GM11168 (cell line): ENCODE measurements at regions not wholly inside any gene's neighbourhood (a gene's known extent, or its start where the extent isn't known, plus 50 kb on each side); places are given as distances from the start of the nearest gene placed in this dataset.

ENCODE experiments used
- in situ Hi-C: fragments of 300-500 bp; cut with MboI; formaldehyde crosslinking; loops from one replicate; pipeline ENCODE4 v1.12.0; 2022; ENCODE audit warnings: low sequenced_read_pairs; ENCODE audit not compliant: unreplicated experiment

DNA sequence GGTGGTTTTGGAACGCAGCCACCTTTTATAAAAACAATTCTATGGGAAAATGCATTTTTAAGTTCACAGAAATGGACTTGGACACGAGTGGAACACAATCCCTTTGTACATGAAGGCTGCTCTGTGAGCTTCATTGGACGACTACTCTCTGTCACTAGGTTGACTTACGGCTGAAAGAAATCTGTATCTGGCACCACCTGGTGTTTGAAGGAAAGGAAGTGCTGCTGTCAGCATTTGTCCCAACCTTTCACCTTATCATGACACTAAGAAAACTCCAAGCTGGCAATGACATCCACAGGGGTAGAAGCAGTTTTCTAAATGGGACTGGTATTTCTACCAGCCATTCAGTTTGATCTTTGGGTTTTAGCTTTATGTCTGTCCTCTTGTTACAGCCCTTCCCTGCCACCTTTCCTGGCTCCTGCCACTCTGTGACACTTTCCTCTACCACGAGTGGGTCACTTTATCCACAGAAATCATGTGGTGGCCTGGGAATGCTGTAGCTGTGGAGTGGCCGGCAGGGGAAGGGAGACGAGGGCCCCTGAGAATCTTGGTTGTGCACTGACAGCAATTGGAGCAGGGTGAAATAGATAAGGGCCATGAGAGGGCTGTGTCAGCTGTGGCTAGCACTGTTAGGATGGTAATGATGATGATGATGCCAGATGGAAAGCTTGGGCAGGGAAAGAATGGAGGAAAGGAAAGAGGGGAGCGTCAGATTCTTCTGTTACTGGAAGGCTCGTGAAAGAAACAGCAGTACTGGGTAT lies 85.2 kb downstream of the TBX19 start:
- in situ Hi-C loops: no loop called here
